Activated T-cell treated with anti-CD3 and anti-CD28 coated beads, Interleukin-2, amount 50 U/mL, for 24 hours (primary cell): ENCODE measurements at regions not wholly inside any gene's neighbourhood (a gene's known extent, or its start where the extent isn't known, plus 50 kb on each side); places are given as distances from the start of the nearest gene placed in this dataset.
"Not testable (repeated sequence)": the region's sequence is repeated elsewhere in the genome, so short reads cannot be mapped to it uniquely, and the experiment has no call there.

Experiments
- DNase-seq: peaks from one replicate; pipeline ENCODE4 v3.0.0-alpha.2; 2020
- H3K27ac Mint-ChIP-seq: 2 replicates; pipeline ENCODE4 v1.8.0; 2020; ENCODE audit warnings: mild to moderate bottlenecking, mixed read lengths
- H3K27me3 Mint-ChIP-seq: 2 replicates; pipeline ENCODE4 v1.8.0; 2020; ENCODE audit warnings: mixed read lengths
- H3K36me3 Mint-ChIP-seq: 2 replicates; pipeline ENCODE4 v1.8.0; 2020; ENCODE audit warnings: low read depth, mixed read lengths
- H3K4me1 Mint-ChIP-seq: 2 replicates; pipeline ENCODE4 v1.8.0; 2020; ENCODE audit warnings: low read depth, mixed read lengths
- H3K4me3 Mint-ChIP-seq: 2 replicates; pipeline ENCODE4 v1.8.0; 2020; ENCODE audit warnings: mild to moderate bottlenecking, moderate library complexity, mixed read lengths
- H3K9me3 Mint-ChIP-seq: 2 replicates; pipeline ENCODE4 v1.8.0; 2020; ENCODE audit warnings: mixed read lengths

DNA sequence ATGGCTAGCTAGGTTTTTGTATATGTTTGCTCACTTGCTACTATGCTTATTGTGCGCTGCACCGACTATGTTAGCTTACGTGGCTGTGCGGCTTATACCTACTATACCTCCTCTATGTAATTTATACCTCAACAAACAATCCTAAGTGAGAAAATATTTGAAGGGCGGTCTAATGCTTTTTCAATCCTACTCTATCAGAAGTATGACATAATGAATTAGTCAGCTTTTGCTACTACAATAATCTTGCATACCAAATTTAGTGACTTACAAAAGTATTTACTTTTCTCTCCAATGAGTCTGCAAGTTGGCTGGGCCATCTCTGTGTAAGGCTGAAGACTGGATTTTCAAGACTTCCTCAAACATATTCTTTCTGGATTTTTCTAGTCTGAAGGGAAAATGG, 391.2 kb upstream of the NECTIN3 start:
- H3K27me3 Mint-ChIP-seq: peaks cover 6% of the 10 kb centered on the region
- no peaks in the 10 kb centered on the region for H3K9me3 Mint-ChIP-seq
- no peak overlapping the region for H3K27ac Mint-ChIP-seq
- H3K4me3 Mint-ChIP-seq: no peak overlapping the region
- H3K4me1 Mint-ChIP-seq: no peaks in the 10 kb centered on the region
- no peaks in the 10 kb centered on the region for H3K36me3 Mint-ChIP-seq
- no peak for DNase-seq

DNA sequence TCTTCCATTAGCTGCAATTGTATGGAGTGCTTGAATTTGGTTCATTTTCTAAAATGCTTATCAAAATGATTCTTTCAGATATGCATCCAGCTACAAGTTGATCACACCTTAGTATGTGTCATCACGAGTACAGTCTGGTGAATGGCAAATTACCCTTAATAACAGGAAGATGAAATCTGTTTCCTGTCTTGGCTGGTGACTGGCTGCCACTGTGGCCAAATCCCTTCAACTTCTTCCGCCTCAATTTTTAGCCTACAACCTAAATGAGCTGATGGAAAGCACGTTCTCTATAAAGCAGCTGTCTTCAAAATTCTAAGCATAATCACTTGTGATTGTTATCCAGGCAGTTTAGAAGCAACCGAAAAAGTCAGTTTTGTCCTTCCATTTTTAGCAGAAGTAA, 387.1 kb upstream of the NECTIN3 start:
- Mint-ChIP-seq H3K9me3 (no peaks in the 10 kb centered on the region), H3K4me3 (no peak overlapping the region), H3K27ac (no peak overlapping the region), H3K36me3 (no peaks in the 10 kb centered on the region), H3K27me3 (peaks cover 6% of the 10 kb centered on the region), H3K4me1 (no peaks in the 10 kb centered on the region)
- DNase-seq: no peak

DNA sequence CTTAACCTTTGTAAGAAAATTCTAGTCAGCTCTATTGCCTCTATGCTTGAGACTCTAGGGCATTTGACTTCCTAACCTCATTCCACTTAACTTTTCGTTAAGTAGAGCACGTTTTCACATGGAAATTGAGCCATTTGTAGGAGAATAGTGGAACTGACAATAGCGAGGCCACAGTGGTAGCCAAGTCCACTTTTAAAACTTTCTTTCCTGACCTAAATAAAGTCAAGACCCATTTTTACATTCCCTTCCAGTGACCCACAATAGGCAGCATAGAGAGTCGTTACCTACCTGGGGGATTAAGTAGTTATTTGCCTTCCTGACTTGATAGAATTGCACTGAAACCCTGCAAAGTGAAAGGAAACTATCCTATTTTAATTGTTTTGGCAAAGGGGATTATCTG, 386.0 kb upstream of the NECTIN3 start:
- Mint-ChIP-seq H3K27me3 (peaks cover 6% of the 10 kb centered on the region), H3K4me1 (no peaks in the 10 kb centered on the region), H3K27ac (no peak overlapping the region), H3K9me3 (no peaks in the 10 kb centered on the region), H3K36me3 (no peaks in the 10 kb centered on the region), H3K4me3 (no peak overlapping the region)
- DNase-seq: no peak

DNA sequence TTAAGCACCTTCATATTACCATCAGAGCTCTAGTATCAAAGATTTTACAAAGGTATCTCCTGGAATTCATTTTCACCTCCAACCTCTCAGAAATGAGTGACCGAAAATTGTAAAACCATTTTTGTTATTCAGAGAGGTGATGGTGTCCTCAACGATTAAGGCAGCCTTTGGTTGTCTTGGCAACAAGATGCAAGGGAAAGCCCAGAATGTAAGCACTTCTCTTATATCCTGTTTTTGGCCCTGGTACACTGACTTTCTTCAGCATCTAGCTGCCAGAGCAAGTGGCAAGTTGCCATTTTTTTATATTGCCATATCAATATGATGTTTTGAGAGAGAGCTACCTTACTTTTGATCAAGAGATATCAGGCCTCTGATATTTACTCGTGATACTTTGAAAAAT, 384.9 kb upstream of the NECTIN3 start:
- H3K27me3 Mint-ChIP-seq: peaks cover 6% of the 10 kb centered on the region
- H3K27ac Mint-ChIP-seq: no peak overlapping the region
- no peaks in the 10 kb centered on the region for H3K9me3 Mint-ChIP-seq
- no peaks in the 10 kb centered on the region for H3K36me3 Mint-ChIP-seq
- no peaks in the 10 kb centered on the region for H3K4me1 Mint-ChIP-seq
- no peak overlapping the region for H3K4me3 Mint-ChIP-seq
- DNase-seq: no peak

DNA sequence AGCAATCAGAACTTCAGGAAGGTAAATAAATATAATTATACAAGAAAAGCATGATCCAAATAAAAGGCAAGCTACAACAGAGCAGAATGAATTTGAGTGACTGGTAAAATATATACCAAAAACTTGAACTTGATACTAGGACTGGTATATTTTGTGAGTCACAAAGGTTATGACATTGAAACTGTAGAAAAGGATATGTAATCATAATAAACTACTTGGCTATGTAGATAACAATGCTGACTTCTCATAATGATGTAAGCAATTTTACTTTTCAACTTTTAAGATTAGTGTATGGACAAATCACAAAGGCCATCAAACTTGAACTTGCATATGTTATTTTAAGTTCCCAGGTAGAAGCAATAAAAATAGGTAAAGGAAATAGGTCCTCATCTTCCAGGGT, 384.5 kb upstream of the NECTIN3 start:
- no peaks in the 10 kb centered on the region for H3K36me3 Mint-ChIP-seq
- no peak for DNase-seq
- no peak overlapping the region for H3K4me3 Mint-ChIP-seq
- H3K4me1 Mint-ChIP-seq: no peaks in the 10 kb centered on the region
- no peaks in the 10 kb centered on the region for H3K9me3 Mint-ChIP-seq
- no peak overlapping the region for H3K27ac Mint-ChIP-seq
- peaks cover 6% of the 10 kb centered on the region for H3K27me3 Mint-ChIP-seq

DNA sequence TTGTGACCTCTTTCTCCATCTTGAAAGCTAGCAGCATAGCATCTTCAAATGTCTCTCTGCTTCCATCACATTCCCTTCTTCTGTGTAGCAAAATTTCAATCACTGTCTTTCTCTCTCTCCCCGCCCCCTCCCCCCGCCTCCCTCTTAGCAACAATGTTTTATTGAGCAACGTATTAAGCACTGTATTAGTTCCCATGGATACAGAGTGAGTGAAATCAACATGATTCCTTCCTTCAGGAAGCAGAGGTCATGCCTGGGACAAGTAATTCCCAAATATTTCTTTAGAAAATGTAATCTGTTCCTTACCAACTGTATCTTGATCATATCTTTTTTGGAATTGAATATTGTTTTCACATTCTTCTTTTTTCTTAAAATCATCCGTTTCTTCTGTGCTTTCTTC, 373.7 kb upstream of the NECTIN3 start:
- DNase-seq: no peak
- Mint-ChIP-seq H3K27me3 (peaks cover 6% of the 10 kb centered on the region), H3K27ac (no peak overlapping the region), H3K9me3 (peaks cover 2% of the 10 kb centered on the region), H3K36me3 (no peaks in the 10 kb centered on the region), H3K4me3 (no peak overlapping the region), H3K4me1 (no peaks in the 10 kb centered on the region)

DNA sequence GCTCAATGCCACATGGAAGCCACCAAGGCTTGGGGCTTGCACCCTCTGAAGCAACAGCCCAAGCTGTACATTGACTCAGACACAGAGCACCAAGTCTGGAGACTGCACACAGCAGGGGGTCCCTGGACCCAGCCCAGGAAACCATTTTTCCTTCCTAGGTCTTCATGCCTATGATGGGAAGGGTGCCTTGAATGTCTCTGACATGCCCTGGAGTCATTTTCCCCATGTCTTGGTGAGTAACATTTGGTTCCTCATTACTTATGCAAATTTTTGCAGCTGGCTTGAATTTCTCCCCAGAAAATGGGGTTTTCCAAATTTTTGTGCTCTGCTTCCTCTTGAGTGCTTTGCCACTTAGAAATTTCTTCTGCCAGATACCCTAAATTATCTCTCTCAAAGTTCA, 367.3 kb upstream of the NECTIN3 start:
- H3K27ac Mint-ChIP-seq, DNase-seq, H3K4me3 Mint-ChIP-seq, H3K9me3 Mint-ChIP-seq, H3K36me3 Mint-ChIP-seq, H3K4me1 Mint-ChIP-seq: not testable (repeated sequence)
- H3K27me3 Mint-ChIP-seq: peaks cover 12% of the 10 kb centered on the region

DNA sequence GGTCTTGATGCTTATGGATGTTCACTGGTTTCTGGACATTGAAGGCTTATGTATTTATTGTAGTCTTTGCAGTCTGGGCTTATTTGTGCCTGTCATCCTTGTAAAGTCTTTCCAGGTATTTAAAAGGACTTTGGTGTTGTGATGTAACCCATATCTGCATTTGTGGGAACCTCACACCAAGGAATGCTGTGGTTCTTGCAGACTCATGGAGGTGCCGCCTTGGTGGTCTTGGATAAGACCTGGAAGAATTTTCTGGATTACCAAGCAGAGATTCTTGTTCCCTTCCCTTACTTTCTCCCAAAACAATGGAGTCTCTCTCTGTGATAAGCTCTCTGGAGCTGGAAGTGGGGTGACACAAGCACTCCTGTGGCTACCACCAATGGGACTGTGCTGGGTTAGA, 363.5 kb upstream of the NECTIN3 start:
- Mint-ChIP-seq H3K9me3 (no peaks in the 10 kb centered on the region), H3K4me3 (no peak overlapping the region), H3K36me3 (no peaks in the 10 kb centered on the region), H3K27me3 (peaks cover 5% of the 10 kb centered on the region), H3K27ac (no peak overlapping the region), H3K4me1 (no peaks in the 10 kb centered on the region)
- DNase-seq: no peak

DNA sequence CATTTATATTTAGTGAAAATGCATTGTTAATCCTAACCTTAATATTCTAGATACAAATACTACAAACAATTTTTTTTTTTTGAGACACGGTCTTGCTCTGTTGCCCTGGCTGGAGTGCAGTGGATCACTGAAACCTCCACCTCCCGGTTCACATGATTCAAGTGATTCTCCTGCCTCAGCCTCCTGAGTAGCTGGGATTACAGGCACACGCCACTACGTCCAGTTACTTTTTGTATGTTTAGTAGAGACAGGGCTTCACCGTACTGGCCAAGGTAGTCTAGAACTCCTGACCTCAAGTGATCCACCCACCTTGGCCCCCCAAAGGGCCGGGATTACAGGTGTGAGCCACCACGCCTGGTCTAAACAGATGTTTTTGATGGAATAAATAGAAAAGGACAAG, 361.5 kb upstream of the NECTIN3 start:
- H3K27ac Mint-ChIP-seq: no peak overlapping the region
- no peaks in the 10 kb centered on the region for H3K9me3 Mint-ChIP-seq
- no peak for DNase-seq
- no peak overlapping the region for H3K4me3 Mint-ChIP-seq
- no peaks in the 10 kb centered on the region for H3K4me1 Mint-ChIP-seq
- no peaks in the 10 kb centered on the region for H3K36me3 Mint-ChIP-seq
- no peaks in the 10 kb centered on the region for H3K27me3 Mint-ChIP-seq

DNA sequence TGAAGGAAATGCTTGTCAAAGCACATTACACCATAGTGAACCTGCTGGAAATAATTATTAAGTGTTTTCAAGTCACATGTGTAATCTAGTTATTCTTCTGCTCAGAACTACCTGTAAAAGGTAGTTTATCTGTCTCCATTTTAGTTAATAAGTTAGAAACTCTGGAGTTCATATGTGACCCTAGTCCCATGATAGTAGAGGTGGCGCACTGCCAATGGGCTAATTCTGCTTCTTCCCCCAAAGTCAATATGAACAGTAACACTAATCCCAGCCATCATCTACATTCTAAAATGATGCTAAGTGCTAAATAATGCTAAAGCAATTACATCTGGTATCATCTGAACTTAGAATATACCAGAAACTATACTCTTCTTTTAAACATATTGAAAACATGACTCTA, 361.0 kb upstream of the NECTIN3 start:
- no peak overlapping the region for H3K4me3 Mint-ChIP-seq

DNA sequence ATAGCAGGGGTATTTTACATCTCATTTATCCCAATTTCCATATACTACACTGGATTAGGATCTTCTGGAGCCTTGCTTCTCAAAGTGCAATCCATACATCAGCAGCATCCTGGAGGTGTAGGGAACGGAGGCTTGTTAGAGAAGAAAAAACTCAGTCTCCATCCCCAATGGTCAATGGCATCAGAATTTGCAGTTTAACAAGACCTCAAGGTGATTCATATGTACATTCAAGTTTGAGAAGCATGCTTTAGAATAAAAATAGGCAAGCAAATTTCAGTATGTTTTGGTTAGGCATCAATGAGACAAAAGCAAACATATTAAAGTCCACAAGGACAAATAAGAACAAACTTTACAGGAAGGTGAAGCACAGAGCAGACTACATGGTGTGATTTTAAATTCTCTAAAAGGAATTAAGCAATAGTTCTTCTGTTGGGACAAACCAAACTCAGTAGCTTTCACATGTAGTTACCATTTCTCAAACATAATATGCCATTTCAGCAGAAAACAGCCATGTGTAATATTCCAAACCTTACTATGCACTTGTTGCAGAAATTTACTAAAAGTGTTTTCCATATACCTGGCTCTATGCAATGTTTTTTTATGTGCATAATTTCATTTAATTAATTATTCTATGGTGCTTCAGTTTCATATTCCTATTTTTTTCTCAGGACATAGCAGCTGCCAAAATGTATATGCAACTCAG, 360.3 kb upstream of the NECTIN3 start:
- H3K27ac Mint-ChIP-seq: no peak overlapping the region
- no peaks in the 10 kb centered on the region for H3K9me3 Mint-ChIP-seq
- peaks cover 3% of the 10 kb centered on the region for H3K27me3 Mint-ChIP-seq
- H3K4me1 Mint-ChIP-seq: no peaks in the 10 kb centered on the region
- no peak for DNase-seq
- no peak overlapping the region for H3K4me3 Mint-ChIP-seq
- H3K36me3 Mint-ChIP-seq: no peaks in the 10 kb centered on the region

More for the DNA sequence above, 361.0 kb upstream of the NECTIN3 start:
- Mint-ChIP-seq H3K4me1 (no peaks in the 10 kb centered on the region), H3K27me3 (no peaks in the 10 kb centered on the region), H3K9me3 (no peaks in the 10 kb centered on the region), H3K36me3 (no peaks in the 10 kb centered on the region), H3K27ac (no peak overlapping the region)
- no peak for DNase-seq

DNA sequence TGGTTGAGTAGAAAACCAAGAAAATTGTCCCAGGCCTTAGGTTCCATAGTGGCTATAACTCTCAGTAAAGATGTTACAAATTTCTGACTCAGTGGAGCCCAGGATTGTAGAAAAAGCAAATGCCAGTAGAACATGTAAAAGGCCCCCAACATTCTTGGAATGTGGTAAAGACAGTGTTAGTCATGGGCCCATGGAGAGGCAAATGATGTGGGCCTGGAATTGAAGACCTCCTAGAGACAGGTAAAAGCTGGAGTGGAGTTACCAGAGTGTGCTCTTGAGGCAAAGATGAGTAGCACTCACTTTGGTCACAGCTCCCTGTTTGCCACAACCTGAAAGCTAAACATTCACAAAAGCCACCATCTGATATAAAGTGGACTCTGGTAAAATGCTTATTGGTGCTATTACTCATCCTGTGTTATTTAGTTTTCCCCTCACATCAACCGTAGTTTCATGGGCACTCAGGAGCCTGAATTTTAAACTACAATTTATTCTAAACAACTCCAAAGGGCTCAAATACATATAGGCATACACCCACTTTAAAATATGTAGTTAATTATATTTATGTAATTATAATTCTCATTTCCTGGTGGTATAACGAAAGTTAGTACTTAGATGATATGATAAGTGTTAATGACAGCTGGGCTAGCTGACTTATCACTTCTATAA, 359.6 kb upstream of the NECTIN3 start:
- no peaks in the 10 kb centered on the region for H3K36me3 Mint-ChIP-seq
- peaks cover 3% of the 10 kb centered on the region for H3K27me3 Mint-ChIP-seq
- H3K4me3 Mint-ChIP-seq: no peak overlapping the region
- no peaks in the 10 kb centered on the region for H3K9me3 Mint-ChIP-seq
- DNase-seq: no peak
- H3K4me1 Mint-ChIP-seq: no peaks in the 10 kb centered on the region
- no peak overlapping the region for H3K27ac Mint-ChIP-seq

DNA sequence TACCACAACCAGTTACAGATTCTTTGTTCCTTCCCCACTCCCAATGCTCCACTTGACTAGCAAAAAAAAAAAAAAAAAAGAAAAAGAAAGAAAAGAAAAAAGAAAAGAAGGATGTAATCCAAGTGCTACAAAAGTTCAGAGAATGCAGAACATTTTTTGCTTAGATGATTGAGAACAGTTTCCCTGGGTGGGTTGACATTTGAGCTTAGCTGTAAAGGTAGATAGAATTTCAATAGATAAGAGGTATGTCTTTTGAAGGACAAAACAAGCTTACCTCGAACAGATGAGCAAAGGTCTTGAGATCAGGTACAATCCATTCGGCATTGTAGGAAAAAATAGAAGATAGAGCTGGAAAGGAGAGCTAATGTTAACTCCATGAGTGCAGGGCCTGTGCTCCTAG, 344.6 kb upstream of the NECTIN3 start:
- Mint-ChIP-seq H3K4me1 (no peaks in the 10 kb centered on the region), H3K27me3 (peaks cover 23% of the 10 kb centered on the region), H3K36me3 (no peaks in the 10 kb centered on the region), H3K4me3 (no peak overlapping the region), H3K9me3 (no peaks in the 10 kb centered on the region), H3K27ac (no peak overlapping the region)
- DNase-seq: no peak

DNA sequence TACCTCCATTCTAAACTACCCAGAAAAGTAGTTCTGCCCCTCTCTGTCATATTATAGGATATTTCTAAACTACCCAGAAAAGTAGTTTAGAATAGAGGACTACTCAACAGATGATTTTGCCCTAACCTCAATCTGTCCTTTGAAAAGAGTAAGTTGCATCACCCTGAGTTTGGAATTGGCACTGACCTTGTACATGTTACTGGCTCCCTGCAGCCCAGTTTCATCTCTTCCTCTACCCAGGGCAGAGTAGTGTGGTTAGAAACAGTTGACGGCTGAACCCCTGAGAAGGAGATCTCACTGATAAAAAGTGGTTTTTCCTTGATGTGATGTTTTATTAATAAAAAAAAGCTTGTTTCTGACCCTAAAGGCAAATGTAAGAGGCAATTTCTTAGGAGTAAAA, 340.5 kb upstream of the NECTIN3 start:
- peaks cover 23% of the 10 kb centered on the region for H3K27me3 Mint-ChIP-seq
- H3K9me3 Mint-ChIP-seq: no peaks in the 10 kb centered on the region
- DNase-seq: no peak
- H3K27ac Mint-ChIP-seq: no peak overlapping the region
- no peaks in the 10 kb centered on the region for H3K36me3 Mint-ChIP-seq
- no peak overlapping the region for H3K4me3 Mint-ChIP-seq
- no peaks in the 10 kb centered on the region for H3K4me1 Mint-ChIP-seq

DNA sequence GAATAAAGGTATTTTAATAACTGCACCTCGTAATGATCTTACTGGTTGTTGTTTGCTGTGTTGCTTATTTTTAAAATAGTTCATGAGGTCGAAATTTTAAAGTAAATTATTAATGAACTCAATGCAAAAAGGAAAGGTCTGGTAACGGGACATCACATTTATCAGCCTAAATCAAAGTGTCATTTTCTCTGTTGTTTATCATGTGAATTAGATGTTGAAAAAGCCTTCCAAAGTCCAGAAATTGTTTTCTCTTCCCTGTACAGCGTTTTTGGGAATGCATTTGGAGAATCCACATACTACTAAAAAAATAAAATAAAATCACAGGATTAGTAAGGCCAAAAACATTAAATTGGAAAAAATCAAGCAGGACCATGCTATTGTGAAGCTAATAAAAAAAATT, 339.2 kb upstream of the NECTIN3 start:
- Mint-ChIP-seq H3K36me3 (no peaks in the 10 kb centered on the region), H3K4me1 (no peaks in the 10 kb centered on the region), H3K9me3 (no peaks in the 10 kb centered on the region), H3K27me3 (peaks cover 23% of the 10 kb centered on the region), H3K4me3 (no peak overlapping the region), H3K27ac (no peak overlapping the region)
- DNase-seq: no peak
